ENCODE measurements at regions not wholly inside any gene's neighbourhood (a gene's known extent, or its start where the extent isn't known, plus 50 kb on each side); places are given as distances from the start of the nearest gene placed in this dataset.

- Histone ChIP-seq H3K4me1 (ENCODE audit: control insufficient read depth in 1 of 2, insufficient read depth in 2 of 2, low read length in 2 of 2) (no peaks in the 10 kb centered on the region), H3K27ac (ENCODE audit: low read depth in 1 of 2, low read length in 2 of 2) (no peak overlapping the region), H3K36me3 (replicated peaks in 1 of 2; ENCODE audit: control insufficient read depth in 1 of 2, insufficient read depth in 2 of 2, low read length in 2 of 2) (no peaks in the 10 kb centered on the region), H3K9ac (ENCODE audit: insufficient read depth, low read length, poor library complexity, severe bottlenecking) (no peak overlapping the region), H2AFZ (ENCODE audit: insufficient read depth, low read depth, low read length, poor library complexity, severe bottlenecking) (no peak overlapping the region), H4K20me1 (ENCODE audit: insufficient read depth, low read length) (no peaks in the 10 kb centered on the region), H3K4me3 (replicated peaks in 1 of 3; ENCODE audit: low read depth in 2 of 3, low read length in 3 of 3) (no peak overlapping the region), H3K9me3 (replicated peaks in 1 of 2; ENCODE audit: control insufficient read depth in 1 of 2, insufficient read depth in 1 of 2, low read length in 2 of 2) (no peaks in the 10 kb centered on the region), H3K27me3 (ENCODE audit: control insufficient read depth in 2 of 2, insufficient read depth in 2 of 2, low read length in 2 of 2) (no peaks in the 10 kb centered on the region), H3K4me2 (replicated peaks; ENCODE audit: extremely low read depth, low read length, poor library complexity, severe bottlenecking) (no peak overlapping the region), H3K79me2 (ENCODE audit: insufficient read depth, low read length) (no peaks in the 10 kb centered on the region)
- no peak overlapping the region for H3K27ac Mint-ChIP-seq
- no peaks in the 10 kb centered on the region for H3K36me3 Mint-ChIP-seq
- TF ChIP-seq CTCF (IDR thresholded peaks at IDR 0.05): no peak
- intact Hi-C loops (cut with micrococcal nuclease): no loop called here
- H3K4me1 Mint-ChIP-seq: no peaks in the 10 kb centered on the region
- H3K9me3 Mint-ChIP-seq: peaks cover 0 to 7% (median under 1%) of the 10 kb centered on the region in 7 donors
- no CpG with 5 or more reads among the region's 4 CpGs for WGBS (ENCODE audit: insufficient coverage)
- H3K27me3 Mint-ChIP-seq (ENCODE audit: low read depth in 3 of 3): no peaks in the 10 kb centered on the region
- DNase-seq: no peak
- no peak overlapping the region for H3K4me3 Mint-ChIP-seq
Measured at GRCh38 chr1:80075351-80075750, 1068.8 kb upstream of the ADGRL4 start.

GRCh38 chr1:80072563-80072962 lies 1066.0 kb upstream of the ADGRL4 start:
- TF ChIP-seq CTCF (IDR thresholded peaks at IDR 0.05): no peak
- Mint-ChIP-seq H3K9me3 (peaks cover 0 to 6% (median 2%) of the 10 kb centered on the region in 7 donors), H3K4me1 (no peaks in the 10 kb centered on the region), H3K27ac (no peak overlapping the region), H3K36me3 (no peaks in the 10 kb centered on the region), H3K4me3 (no peak overlapping the region), H3K27me3 (ENCODE audit: low read depth in 3 of 3) (no peaks in the 10 kb centered on the region)
- Histone ChIP-seq H3K79me2 (ENCODE audit: insufficient read depth, low read length) (no peaks in the 10 kb centered on the region), H3K9ac (ENCODE audit: insufficient read depth, low read length, poor library complexity, severe bottlenecking) (no peak overlapping the region), H4K20me1 (ENCODE audit: insufficient read depth, low read length) (no peaks in the 10 kb centered on the region), H3K9me3 (replicated peaks in 1 of 2; ENCODE audit: control insufficient read depth in 1 of 2, insufficient read depth in 1 of 2, low read length in 2 of 2) (no peaks in the 10 kb centered on the region), H3K4me1 (ENCODE audit: control insufficient read depth in 1 of 2, insufficient read depth in 2 of 2, low read length in 2 of 2) (no peaks in the 10 kb centered on the region), H2AFZ (ENCODE audit: insufficient read depth, low read depth, low read length, poor library complexity, severe bottlenecking) (no peak overlapping the region), H3K4me3 (replicated peaks in 1 of 3; ENCODE audit: low read depth in 2 of 3, low read length in 3 of 3) (no peak overlapping the region), H3K4me2 (replicated peaks; ENCODE audit: extremely low read depth, low read length, poor library complexity, severe bottlenecking) (no peak overlapping the region), H3K36me3 (replicated peaks in 1 of 2; ENCODE audit: control insufficient read depth in 1 of 2, insufficient read depth in 2 of 2, low read length in 2 of 2) (no peaks in the 10 kb centered on the region), H3K27ac (ENCODE audit: low read depth in 1 of 2, low read length in 2 of 2) (no peak overlapping the region), H3K27me3 (ENCODE audit: control insufficient read depth in 2 of 2, insufficient read depth in 2 of 2, low read length in 2 of 2) (no peaks in the 10 kb centered on the region)
- WGBS (ENCODE audit: insufficient coverage): no CpG with 5 or more reads among the region's 2 CpGs
- intact Hi-C loops (cut with micrococcal nuclease): no loop called here
- DNase-seq: no peak
